IPS-NIHi7 (cell line): ENCODE measurements at regions not wholly inside any gene's neighbourhood (a gene's known extent, or its start where the extent isn't known, plus 50 kb on each side); places are given as distances from the start of the nearest gene placed in this dataset.
"Not testable (repeated sequence)": the region's sequence is repeated elsewhere in the genome, so short reads cannot be mapped to it uniquely, and the experiment has no call there.

Experiments used
- DNase-seq: peaks from one replicate; pipeline ENCODE4 v3.0.0; 2012; ENCODE audit warnings: mixed read lengths; ENCODE audit errors: extremely low spot score

DNA sequence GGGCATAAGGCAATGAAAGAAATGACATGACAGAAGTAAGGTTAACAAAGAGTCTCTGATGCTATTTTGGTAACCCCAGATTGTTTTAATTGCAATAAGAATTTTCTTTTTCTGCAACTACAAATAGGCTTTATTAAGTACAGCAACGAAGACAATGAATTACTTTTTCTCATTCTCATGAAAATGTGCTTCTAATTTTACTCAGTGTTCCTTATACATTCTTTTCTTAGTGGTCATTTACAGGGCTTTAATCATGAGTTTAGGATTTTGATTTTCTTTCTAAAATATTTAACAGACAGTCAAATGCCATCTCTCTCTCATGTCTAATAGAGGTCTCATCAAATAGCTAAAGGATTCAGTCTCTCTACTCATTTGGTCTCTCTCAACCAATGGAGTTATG is 452.1 kb downstream of the RAP2B start:
- DNase-seq, result no peak

DNA sequence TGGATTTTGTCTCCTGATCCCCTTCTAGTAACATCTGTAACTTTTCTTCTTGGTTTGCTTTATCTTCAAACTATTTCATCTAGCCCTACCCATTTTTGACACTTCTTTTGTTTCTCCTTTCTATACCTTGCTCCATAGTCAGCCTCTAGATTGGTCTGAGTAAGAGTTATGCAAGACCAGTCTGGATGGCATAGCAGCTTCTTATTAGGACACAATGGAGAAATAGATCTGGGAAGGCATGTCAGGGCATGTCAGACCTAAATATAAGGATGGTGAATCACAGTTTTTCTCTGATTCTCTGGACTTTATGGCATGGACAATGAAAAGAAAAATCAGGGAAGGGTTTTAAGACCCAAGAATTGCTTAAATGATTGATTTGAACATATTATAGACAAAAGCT is 452.5 kb downstream of the RAP2B start:
- no peak for DNase-seq

DNA sequence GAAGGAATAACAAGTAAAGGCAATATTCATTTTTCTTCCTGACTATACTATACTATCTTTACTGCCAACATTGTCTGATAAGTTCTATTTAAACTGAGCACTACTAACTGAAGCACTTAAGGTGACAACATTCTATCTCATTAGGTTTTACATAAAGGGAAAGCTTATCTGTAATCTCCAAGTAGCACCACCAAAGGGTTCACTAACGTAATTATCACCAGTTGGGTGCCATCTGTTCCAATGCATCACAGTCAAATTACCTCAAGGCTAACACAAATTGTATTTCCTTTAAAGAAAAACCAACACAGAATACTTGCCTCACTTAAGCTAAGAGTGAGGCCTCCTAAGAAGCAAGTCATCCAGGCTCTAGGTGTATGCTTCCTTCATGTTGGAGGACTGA is 453.8 kb downstream of the RAP2B start:
- no peak for DNase-seq

DNA sequence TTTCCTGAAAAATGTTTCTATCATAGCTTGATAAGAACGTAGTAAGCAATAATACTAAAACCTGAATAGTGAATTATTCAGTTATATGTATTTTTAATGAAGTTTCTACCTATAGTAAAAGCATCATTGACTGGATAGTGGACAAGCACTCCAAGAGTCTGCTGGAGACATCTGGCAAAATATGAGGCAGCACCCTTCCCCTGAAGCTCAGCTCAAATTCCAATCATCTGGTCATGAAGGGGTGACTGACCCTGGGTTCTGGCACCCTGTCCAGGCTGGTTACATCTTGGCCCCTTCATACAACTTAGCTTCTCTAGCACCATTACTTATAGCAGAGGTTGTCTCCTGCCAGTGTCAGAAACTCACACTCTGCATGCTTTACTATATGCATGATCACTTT is 455.4 kb downstream of the RAP2B start:
- DNase-seq, result no peak

DNA sequence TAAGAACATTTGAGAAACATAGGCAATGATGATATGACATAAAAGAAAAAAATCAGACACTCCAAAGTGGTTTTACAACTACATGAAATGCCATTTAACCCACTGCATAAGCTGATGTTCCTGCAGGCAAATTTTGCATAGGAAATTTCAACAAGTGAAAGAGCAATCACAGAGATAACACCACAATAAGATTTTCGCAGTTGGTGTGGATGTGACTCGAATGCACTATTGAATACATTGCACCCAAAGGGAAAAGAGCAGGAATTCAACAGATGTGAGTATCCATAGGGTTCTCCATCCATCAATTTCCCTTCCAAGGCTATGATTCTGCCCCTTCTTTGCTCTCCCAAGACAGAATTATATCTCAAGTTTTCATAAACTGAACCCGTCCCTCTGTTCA is 456.1 kb downstream of the RAP2B start:
- DNase-seq, result no peak

DNA sequence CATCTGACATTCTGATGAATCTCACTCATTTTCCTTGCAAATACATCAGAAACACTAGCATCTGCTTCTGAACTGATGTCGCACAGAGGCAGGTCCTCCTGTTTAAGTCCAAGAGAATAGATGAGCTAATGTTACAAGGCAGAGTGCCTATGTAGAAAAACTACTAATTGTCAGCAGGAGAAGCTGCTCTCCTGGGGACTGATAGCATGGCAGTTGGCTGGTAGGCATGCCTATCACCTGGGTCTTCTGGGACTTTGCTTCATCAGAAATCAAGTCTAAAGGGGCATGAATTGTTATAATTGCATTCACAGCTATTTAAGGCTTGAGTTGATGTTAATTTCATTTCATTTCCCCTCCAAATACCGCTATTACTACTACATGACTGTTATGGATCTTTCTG is 457.2 kb downstream of the RAP2B start:
- no peak for DNase-seq

DNA sequence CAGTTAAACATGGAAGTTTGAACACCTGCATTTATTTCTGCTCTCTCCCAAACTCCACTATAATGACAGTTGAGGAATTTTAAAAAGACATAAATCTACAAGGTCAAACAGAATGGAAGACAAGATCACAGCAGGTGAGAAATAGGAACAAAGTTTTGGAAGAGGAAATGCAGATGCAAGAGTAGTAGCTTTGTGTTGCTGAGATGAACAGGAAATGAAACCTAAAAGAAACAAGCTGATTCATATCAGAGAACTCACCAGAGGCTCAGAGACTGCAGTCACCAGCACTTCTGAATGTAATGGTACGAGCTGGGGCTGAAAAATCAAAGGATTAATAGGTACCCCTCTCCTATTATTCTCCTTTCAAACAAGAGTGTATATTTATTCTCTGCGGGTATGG is 459.9 kb downstream of the RAP2B start:
- no peak for DNase-seq

DNA sequence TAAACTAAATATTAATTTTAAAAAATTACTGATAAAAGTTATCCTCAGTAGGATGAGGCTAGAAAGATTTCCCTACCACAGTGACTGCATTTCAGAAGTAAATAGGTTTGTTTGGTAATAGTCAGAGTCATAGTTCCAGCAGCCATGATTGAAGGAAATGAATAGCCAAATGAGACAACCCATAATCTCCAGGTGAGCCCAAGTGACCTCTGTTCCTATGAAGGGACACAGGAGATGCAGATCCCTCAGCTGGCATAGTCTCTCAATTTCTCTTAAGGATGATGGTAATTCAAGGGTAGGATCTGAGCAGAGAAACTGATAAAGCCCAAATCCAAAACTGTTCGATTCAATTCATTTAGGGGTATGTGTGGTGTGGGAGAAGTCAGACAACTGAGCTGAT is 461.8 kb downstream of the RAP2B start:
- no peak for DNase-seq

DNA sequence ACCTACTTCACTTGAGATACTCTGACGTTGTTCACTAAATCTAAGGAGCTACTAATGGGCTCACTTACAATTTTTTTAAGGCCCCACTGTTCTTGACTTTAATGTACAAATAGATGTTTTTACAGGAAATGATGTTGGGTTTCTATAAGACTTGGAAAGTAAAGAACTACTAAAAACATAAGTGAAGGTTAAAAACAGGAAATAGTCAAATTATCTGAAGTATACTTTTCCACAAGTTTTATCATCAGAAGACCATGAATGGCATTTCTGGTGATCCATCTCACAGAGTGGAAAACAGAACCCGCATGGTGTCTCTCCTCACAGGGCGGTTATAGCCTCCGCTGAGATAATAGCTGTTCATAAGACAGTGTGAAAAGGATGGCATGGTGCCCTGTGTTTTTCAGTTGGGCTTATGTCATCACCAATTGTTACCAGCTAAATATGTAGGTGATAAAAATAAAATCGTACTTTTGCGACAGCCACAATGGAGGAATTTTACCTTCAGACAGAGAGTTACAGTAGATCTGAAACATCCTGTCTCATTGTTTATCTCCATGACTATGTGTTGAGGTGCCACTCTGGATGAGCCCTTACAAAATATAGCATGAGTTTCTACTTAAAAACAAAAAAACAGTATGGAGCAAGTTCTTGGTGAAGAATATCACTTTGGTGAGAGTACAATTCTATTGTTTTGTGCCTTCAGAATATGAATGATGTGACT is 462.4 kb downstream of the RAP2B start:
- no peak for DNase-seq

DNA sequence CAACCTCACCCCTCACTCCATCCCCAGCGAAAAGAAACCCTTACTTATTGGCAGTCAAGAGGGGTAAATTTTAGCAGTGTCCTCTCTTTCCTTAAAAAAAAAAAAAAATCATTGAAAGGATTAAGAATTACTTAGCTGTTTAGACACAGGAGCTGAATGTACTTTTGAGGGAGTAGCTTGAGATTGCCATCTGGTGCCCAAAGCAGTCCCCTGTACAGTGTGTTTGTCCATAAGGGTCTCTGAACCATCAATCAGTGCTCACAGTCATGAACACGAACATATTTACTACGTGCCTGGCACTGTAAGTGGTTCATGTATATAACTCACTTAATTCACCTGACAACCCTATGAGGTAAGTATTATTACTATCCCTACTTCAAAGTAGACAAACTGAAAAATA is 463.5 kb downstream of the RAP2B start:
- no peak for DNase-seq

DNA sequence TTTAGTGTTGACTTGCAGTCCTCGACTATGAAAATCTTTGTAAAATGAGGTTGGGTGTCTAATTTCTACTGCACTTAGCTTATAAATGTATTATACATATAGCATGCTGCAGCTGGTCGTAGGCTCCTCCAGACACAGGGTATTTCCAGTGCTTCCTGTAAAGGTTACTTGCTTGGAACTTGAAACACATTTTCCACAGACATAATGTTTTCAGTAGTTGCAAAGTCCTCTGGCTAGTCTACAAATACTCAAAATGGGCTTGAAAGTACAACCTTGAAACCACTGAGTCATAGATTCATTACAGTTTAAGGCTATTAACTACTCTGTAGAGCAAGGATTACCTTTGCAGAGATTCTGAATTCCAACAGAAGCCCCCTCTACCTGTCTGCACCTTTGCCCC is 464.1 kb downstream of the RAP2B start:
- no peak for DNase-seq

DNA sequence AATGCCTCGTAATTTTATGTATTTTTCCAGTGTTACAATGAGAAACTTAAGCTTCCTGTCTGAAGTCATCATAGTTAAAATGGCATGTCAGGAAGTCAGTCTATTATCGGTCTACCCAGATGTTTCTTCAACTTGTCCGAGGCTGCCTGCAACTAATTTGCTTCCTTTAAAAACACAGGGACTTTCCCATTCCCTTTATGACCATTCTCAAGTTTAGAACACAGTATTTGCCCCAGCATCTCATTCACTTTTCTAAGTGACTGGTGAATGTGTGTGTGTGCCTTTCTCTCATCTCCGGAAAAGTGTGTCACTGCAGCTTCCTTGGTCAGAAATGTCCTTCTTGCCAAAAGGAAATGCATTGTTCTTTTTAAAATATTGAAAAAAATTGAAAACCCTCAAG is 466.6 kb downstream of the RAP2B start:
- DNase-seq, result no peak

DNA sequence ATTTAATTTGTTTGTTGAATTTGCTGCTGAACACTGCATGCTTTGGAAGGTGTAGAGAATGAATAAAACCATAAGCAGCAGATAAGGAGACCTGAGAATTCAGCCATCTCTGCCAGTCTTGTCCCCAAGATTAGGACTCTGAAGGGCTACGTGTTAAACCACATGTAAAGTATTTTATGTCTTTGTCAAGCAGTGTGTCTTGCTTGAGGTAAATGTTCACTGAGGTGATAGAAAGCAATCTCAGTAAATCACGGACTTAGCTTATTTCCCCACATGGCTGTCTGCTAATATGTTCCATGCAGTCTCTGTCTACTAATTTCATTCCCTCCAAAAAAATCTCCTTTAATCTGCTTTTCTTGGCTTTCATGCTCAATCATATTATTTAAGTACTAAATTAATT is 467.1 kb downstream of the RAP2B start:
- no peak for DNase-seq

DNA sequence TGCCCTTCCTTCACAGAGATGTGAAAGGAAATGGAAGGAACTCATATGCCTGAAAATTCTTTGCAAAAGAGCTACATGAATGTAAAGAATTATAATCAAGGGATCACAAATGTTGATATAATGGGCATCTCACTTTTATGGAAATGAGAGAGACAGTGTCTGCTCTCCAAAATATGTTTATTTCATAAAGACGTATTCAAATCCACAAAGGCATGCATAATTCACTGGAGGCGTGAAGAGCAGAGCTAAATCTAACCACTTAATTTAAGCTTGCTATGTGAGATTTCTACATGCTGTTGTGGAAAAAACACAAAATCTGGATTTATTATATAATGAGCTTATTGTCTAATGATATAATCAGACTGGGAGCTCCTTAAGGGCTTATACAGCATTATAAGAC is 469.1 kb downstream of the RAP2B start:
- no peak for DNase-seq

DNA sequence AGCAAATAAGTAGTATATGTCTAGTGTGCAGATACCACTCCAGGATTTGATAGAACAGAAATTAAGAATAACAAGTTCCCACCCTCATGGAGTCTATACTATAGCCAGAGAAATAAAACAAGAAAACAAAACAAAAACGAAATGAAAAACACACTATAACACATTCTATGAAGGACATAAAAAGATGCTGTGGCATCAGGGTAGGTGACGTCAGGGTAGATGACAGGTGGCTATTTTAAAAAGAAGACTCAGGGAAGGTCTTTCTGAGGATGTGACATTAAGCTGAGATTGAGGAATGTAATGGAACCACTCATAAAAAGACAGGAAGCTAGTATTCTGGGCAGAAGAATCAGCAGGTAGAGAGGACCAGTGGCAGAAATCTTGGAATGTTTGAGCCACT is 469.6 kb downstream of the RAP2B start:
- DNase-seq, result no peak

DNA sequence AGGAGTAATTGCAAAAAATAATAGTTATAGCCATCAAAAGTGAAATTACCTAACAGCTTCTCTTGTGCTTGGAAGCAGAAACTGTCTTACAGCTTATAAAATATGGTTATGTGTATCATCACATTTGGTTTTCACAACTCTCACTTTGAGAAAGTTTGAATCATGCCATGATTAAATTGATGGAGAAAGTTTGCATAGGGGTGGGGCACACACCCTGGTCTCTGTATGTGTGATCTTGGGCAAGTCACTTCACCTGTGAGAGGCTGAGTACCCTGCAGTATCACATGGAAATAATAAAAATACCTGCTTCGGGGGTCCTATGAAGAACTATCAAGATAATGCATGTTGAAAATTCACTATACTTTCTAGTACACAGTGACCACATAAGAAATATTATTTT is 471.4 kb downstream of the RAP2B start:
- no peak for DNase-seq

DNA sequence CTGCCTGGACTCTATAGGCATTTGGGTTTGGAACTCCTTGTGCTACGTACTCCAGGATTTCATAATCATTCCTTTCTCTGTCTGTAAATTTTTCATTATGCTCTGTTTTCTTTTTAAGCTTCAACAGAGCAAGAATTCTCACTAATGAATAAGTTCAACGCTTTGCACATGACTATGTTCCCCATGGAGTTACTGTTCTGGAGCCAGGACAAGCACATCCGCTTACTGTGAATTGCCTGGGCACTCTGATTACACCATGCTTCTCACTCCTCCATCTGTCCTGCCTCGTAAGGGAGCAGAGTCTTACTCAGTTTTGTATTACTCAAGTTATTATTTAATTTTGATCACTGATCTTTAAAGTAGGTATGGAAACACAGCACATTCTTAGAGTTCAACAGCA is 472.7 kb downstream of the RAP2B start:
- DNase-seq, result no peak

DNA sequence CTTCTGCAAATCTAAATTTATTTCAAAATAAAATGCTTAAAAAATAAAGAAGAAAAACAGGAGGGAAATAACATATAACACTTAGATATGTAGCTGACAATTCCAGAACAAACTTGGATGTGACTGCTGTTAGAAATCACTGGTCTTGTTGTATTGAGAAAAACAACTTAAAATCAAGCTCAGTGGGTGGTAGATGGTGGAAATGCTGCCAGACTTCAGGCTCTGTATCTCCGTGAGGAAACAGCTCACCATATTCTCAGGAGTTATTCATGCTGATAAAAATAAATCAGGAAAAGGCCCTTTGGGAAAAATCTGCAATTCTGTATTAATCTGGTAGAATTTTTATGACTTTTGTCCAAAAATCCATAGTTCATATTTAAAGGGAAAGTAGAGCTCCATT is 477.6 kb downstream of the RAP2B start:
- no peak for DNase-seq

DNA sequence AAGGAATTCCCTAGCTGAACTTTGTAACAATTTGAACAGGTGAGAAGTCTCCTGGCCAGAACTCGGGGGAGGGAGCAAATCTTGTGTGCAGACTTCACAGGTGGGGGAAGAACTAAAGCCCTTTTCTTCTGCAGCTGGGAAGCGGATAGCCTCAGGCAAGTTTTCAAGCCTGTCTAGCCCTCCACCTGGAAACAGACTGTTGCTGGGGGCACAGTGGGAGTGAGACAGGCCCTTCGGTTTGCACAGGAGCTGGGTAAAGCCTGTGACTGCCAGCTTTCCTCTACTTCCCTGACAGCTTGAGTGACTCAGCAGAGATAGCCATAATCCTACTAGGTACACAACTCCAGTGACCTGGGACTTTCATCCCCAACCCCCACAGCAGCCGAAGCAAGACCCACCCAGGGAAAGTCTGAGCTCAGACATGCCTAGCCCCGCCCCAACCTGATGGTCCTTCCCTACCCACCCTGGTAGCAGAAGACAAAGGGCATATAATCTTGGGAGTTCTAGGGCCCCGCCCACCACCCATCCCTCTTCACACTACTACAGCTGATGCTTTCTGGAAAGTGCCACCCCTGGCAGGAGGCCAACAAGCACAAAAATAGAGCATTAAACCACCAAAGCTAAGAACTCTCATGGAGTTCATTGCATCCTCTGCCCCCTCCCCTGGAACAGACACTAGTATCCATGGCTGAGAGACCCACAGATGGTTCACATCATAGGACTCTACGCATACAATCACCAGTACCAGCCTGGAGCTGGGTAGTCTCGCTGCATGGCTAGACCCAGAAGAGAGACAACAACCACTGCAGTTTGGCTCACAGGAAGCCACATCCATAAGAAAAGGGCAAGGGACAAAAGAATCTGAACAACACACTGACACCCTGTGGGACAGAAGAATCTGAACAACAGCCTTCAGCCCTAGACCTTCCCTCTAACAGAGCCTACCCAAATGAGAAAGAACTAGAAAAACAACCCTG is 479.0 kb downstream of the RAP2B start:
- DNase-seq, result no peak

DNA sequence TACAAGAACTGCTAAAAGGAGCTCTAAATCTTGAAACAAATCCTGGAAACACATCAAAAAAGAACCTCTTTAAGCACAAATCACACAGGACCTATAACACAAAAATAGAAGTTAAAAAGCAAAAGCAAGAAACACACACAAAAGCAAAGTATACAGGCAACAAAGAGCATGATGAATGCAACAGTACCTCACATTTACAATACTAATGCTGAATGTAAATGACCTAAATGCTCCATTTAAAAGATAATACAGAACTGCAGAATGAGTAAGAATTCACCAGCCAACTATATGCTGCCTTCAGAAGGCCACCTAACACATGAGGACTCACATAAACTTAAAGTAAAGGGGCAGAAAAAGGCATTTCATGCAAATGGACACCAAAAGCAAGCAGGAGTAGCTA is 478.6 kb upstream of the ARHGEF26 start:
- not testable (repeated sequence) for DNase-seq

DNA sequence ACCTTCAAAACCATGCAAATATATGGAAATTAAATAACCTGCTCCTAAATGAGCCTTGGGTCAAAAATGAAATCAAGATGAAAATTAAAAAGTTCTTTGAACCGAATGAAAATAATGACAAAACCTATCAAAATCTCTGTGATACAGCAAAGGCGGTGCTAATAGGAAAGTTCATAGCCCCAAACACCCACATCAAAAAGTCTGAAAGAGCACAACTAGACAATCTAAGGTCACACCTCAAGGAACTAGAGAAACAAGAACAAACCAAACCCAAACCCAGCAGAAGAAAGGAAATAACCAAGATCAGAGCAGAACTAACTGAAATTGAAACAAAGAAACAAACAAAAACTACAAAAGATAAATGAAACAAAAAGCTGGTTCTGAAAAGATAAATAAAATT is 477.7 kb upstream of the ARHGEF26 start:
- not testable (repeated sequence) for DNase-seq

DNA sequence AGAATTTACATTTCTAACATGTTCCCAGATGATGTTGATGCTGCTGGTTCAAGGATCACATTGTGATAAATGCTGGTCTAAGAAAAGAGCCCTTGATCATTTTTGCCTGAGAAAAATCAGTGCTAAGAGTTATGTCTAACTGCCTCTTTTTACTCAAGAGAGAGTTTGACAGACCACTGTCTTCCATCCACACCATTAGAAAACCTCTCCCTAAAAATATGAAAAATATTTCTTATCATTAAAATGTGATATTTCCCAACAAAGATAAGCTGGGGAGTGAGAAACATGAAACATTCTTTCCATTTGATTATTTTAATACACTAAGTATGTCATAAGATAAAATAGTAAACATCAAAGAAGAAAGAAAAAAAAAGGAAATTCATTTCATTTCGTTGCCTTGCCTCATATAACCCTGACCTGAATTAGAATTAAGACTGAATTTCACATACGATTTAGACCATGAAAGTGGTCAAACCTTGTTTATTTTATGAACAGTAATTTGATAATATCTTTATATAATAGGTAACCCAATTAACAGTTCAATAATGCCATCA is 471.8 kb upstream of the ARHGEF26 start:
- DNase-seq, result no peak

DNA sequence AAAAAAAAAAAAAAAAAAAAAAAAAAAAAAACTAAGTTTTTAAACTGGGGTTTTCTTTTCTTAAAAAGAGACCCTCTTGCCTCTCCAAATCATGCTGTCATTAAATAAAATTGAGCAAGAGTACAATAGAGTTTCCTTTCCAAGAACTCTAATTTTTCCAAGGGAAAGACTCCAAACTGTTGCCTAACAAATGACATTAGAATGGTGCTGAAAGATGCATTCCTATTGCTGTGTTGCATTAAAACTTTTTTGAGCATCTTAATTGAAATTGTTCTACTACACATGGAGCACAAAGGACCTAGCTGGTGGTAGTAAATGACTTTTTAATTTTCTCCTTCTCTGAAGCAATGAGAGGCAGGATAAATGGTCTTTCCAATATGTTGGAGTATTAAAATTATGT is 469.1 kb upstream of the ARHGEF26 start:
- DNase-seq, result no peak
